Fibroblast of skin of right quadriceps (primary cell): ENCODE measurements at regions not wholly inside any gene's neighbourhood (a gene's known extent, or its start where the extent isn't known, plus 50 kb on each side); places are given as distances from the start of the nearest gene placed in this dataset.
"Not testable (repeated sequence)": the region's sequence is repeated elsewhere in the genome, so short reads cannot be mapped to it uniquely, and the experiment has no call there.

Source experiments
- DNase-seq: peaks from one replicate; pipeline ENCODE4 v3.0.0-alpha.2; 2013

- no peak for DNase-seq
Measured at GRCh38 chr5:40347981-40348725, 331.6 kb upstream of the PTGER4 start.

- no peak for DNase-seq
Measured at GRCh38 chr5:40346901-40347300, 332.8 kb upstream of the PTGER4 start.

- not testable (repeated sequence) for DNase-seq
Measured at GRCh38 chr5:40338434-40338833, 341.3 kb upstream of the PTGER4 start.

- no peak for DNase-seq
Measured at GRCh38 chr5:40334242-40334635, 345.5 kb upstream of the PTGER4 start.

GRCh38 chr5:40333459-40334241, 346.1 kb upstream of the PTGER4 start:
- peak; percentile 16 for DNase-seq

- DNase-seq, result no peak
Measured at GRCh38 chr5:40332970-40333369, 346.7 kb upstream of the PTGER4 start.

GRCh38 chr5:40331616-40332015, 348.1 kb upstream of the PTGER4 start:
- DNase-seq, result no peak

- DNase-seq, result no peak
Measured at GRCh38 chr5:40321514-40321913, 358.2 kb upstream of the PTGER4 start.

GRCh38 chr5:40318395-40318794, 361.3 kb upstream of the PTGER4 start:
- DNase-seq, result no peak

- DNase-seq, result no peak
Measured at GRCh38 chr5:40317023-40317422, 362.7 kb upstream of the PTGER4 start.

- DNase-seq, result no peak
Measured at GRCh38 chr5:40315126-40315525, 364.6 kb upstream of the PTGER4 start.

GRCh38 chr5:40314275-40314674, 365.4 kb upstream of the PTGER4 start:
- DNase-seq, result no peak

- DNase-seq, result no peak
Measured at GRCh38 chr5:40312205-40312604, 367.5 kb upstream of the PTGER4 start.

GRCh38 chr5:40309851-40310250, 369.9 kb upstream of the PTGER4 start:
- DNase-seq, result no peak

- DNase-seq, result no peak
Measured at GRCh38 chr5:40308867-40309266, 370.8 kb upstream of the PTGER4 start.

GRCh38 chr5:40307920-40308319, 371.8 kb upstream of the PTGER4 start:
- DNase-seq, result no peak

GRCh38 chr5:40306869-40307487, 372.7 kb upstream of the PTGER4 start:
- no peak for DNase-seq

GRCh38 chr5:40292006-40292405, 387.7 kb upstream of the PTGER4 start:
- DNase-seq, result no peak

- peak; percentile 45 for DNase-seq
Measured at GRCh38 chr5:40291338-40291737, 388.4 kb upstream of the PTGER4 start.

GRCh38 chr5:40288800-40289485, 390.8 kb upstream of the PTGER4 start:
- no peak for DNase-seq

- no peak for DNase-seq
Measured at GRCh38 chr5:40284863-40285262, 394.9 kb upstream of the PTGER4 start.

- DNase-seq, result no peak
Measured at GRCh38 chr5:40278881-40279280, 400.8 kb upstream of the PTGER4 start.

GRCh38 chr5:40277161-40277906, 402.4 kb upstream of the PTGER4 start:
- no peak for DNase-seq
